HFFc6 (cell line): ENCODE measurements at regions not wholly inside any gene's neighbourhood (a gene's known extent, or its start where the extent isn't known, plus 50 kb on each side); places are given as distances from the start of the nearest gene placed in this dataset.

ENCODE experiments used
- DNase-seq: peaks from one replicate; pipeline ENCODE4 v3.0.0-alpha.2; 2018
- H3K27ac Mint-ChIP-seq: 2 replicates; pipeline ENCODE4 v1.8.0; 2020; ENCODE audit warnings: mild to moderate bottlenecking, mixed read lengths
- H3K27me3 Mint-ChIP-seq: 2 replicates; pipeline ENCODE4 v1.8.0; 2021; ENCODE audit warnings: mild to moderate bottlenecking, moderate library complexity, mixed read lengths; ENCODE audit not compliant: insufficient read depth
- H3K36me3 Mint-ChIP-seq: 2 replicates; pipeline ENCODE4 v1.8.0; 2021; ENCODE audit warnings: low read depth, mixed read lengths
- H3K4me1 Mint-ChIP-seq: 2 replicates; pipeline ENCODE4 v1.8.0; 2020; ENCODE audit warnings: low read depth, mixed read lengths
- H3K4me3 Mint-ChIP-seq: 2 replicates; pipeline ENCODE4 v1.8.0; 2020; ENCODE audit warnings: mild to moderate bottlenecking, moderate library complexity, mixed read lengths
- H3K9me3 Mint-ChIP-seq: 2 replicates; pipeline ENCODE4 v1.8.0; 2020; ENCODE audit warnings: mild to moderate bottlenecking, mixed read lengths
- CTCF ChIP-seq: fragments of 200-600 bp; sonication (generic); IDR thresholded peaks from 2 replicates; pipeline ENCODE4 v1.5.0; 2021; ENCODE audit warnings: antibody characterized with exemption, mild to moderate bottlenecking

- Mint-ChIP-seq H3K9me3 (peaks cover 27% of the 10 kb centered on the region), H3K4me3 (no peak overlapping the region), H3K4me1 (no peaks in the 10 kb centered on the region), H3K27me3 (no peaks in the 10 kb centered on the region), H3K36me3 (no peaks in the 10 kb centered on the region), H3K27ac (no peak overlapping the region)
- no peak for TF ChIP-seq CTCF
- DNase-seq = no peak
These were observed 404.7 kb downstream of the SOX2 start for GRCh38 chr3:182116386-182116785.

GRCh38 chr3:182117131-182117530 is 405.4 kb downstream of the SOX2 start:
- Mint-ChIP-seq H3K36me3 (no peaks in the 10 kb centered on the region), H3K9me3 (peaks cover 27% of the 10 kb centered on the region), H3K27ac (no peak overlapping the region), H3K4me3 (no peak overlapping the region), H3K4me1 (no peaks in the 10 kb centered on the region), H3K27me3 (no peaks in the 10 kb centered on the region)
- DNase-seq = no peak
- TF ChIP-seq CTCF = no peak

GRCh38 chr3:182117583-182117982 is 405.9 kb downstream of the SOX2 start:
- Mint-ChIP-seq H3K9me3 (peaks cover 27% of the 10 kb centered on the region), H3K27ac (no peak overlapping the region), H3K36me3 (no peaks in the 10 kb centered on the region), H3K4me1 (no peaks in the 10 kb centered on the region), H3K4me3 (no peak overlapping the region), H3K27me3 (no peaks in the 10 kb centered on the region)
- DNase-seq = no peak
- no peak for TF ChIP-seq CTCF

- Mint-ChIP-seq H3K27ac (no peak overlapping the region), H3K9me3 (peaks cover 27% of the 10 kb centered on the region)
These were observed 406.3 kb downstream of the SOX2 start for GRCh38 chr3:182118066-182118465.

GRCh38 chr3:182121401-182121800 is 409.7 kb downstream of the SOX2 start:
- Mint-ChIP-seq H3K27ac (no peak overlapping the region), H3K4me1 (no peaks in the 10 kb centered on the region), H3K36me3 (no peaks in the 10 kb centered on the region), H3K9me3 (peaks cover 26% of the 10 kb centered on the region), H3K4me3 (no peak overlapping the region), H3K27me3 (no peaks in the 10 kb centered on the region)
- TF ChIP-seq CTCF = no peak
- no peak for DNase-seq

More at GRCh38 chr3:182118066-182118465, 406.3 kb downstream of the SOX2 start:
- DNase-seq = no peak
- Mint-ChIP-seq H3K4me1 (no peaks in the 10 kb centered on the region), H3K27me3 (no peaks in the 10 kb centered on the region), H3K4me3 (no peak overlapping the region), H3K36me3 (no peaks in the 10 kb centered on the region)
- no peak for TF ChIP-seq CTCF

- H3K27me3 Mint-ChIP-seq = no peaks in the 10 kb centered on the region
- no peak for TF ChIP-seq CTCF
- peaks cover 35% of the 10 kb centered on the region for H3K9me3 Mint-ChIP-seq
- H3K36me3 Mint-ChIP-seq = no peaks in the 10 kb centered on the region
- no peaks in the 10 kb centered on the region for H3K4me1 Mint-ChIP-seq
- no peak overlapping the region for H3K27ac Mint-ChIP-seq
- no peak overlapping the region for H3K4me3 Mint-ChIP-seq
- DNase-seq = no peak
These were observed 411.1 kb downstream of the SOX2 start for GRCh38 chr3:182122779-182123178.
